RWPE1 (cell line): ENCODE measurements at regions not wholly inside any gene's neighbourhood (a gene's known extent, or its start where the extent isn't known, plus 50 kb on each side); places are given as distances from the start of the nearest gene placed in this dataset.

Experiments
- CTCF ChIA-PET: fragments of 350-600 bp; sonication (Branson Sonifier 250); formaldehyde crosslinking; extraction: SDS; loops from one replicate; lab custom pipeline; 2021; lab: Yijun Ruan, JAX
- POLR2A ChIA-PET: fragments of 400-600 bp; formaldehyde crosslinking; extraction: SDS; loops from one replicate; lab custom pipeline; 2020; ENCODE audit warnings: antibody characterized with exemption; ENCODE audit not compliant: low non-redundant PET; lab: Yijun Ruan, JAX
- DNase-seq: peaks from one replicate; pipeline ENCODE4 v3.0.0; 2012; ENCODE audit warnings: low spot score
- H3K27ac ChIP-seq: fragments of 450-650 bp; 2 replicates; pipeline ENCODE4 v1.5.1; 2017
- CTCF ChIP-seq: fragments of 450-650 bp; conservative IDR thresholded peaks from 2 replicates; pipeline ENCODE4 v1.5.1; 2017; ENCODE audit warnings: low read depth, mild to moderate bottlenecking

- POLR2A ChIA-PET = no interaction called here
- no peak for TF ChIP-seq CTCF
- no peak for DNase-seq
- H3K27ac ChIP-seq = no peak overlapping the region
- CTCF ChIA-PET = interaction anchor here (0.7 kb wide), 2 partner anchors 77 to 223 kb away, joined by 3 to 8 read pairs; no protein-coding TSS in a partner anchor
Measured at GRCh38 chr15:92323525-92323924, 70.2 kb upstream of the ST8SIA2 start.

- no peak for DNase-seq
- CTCF ChIA-PET = no interaction called here
- H3K27ac ChIP-seq = no peak overlapping the region
- POLR2A ChIA-PET = no interaction called here
- no peak for TF ChIP-seq CTCF
Measured at GRCh38 chr15:92324101-92324963, 69.3 kb upstream of the ST8SIA2 start.

- CTCF ChIA-PET = no interaction called here
- H3K27ac ChIP-seq = no peak overlapping the region
- POLR2A ChIA-PET = no interaction called here
- DNase-seq = no peak
- TF ChIP-seq CTCF = no peak
Measured at GRCh38 chr15:92326236-92326635, 67.4 kb upstream of the ST8SIA2 start.

GRCh38 chr15:92327033-92327432 lies 66.6 kb upstream of the ST8SIA2 start:
- DNase-seq = no peak
- no peak for TF ChIP-seq CTCF
- ChIA-PET POLR2A (no interaction called here), CTCF (interaction anchor here (0.6 to 0.7 kb wide), 2 partner anchors 83 to 473 kb away, joined by 3 read pairs; no protein-coding TSS in a partner anchor)
- H3K27ac ChIP-seq = no peak overlapping the region

- DNase-seq = no peak
- no peak overlapping the region for H3K27ac ChIP-seq
- POLR2A ChIA-PET = no interaction called here
- no peak for TF ChIP-seq CTCF
- CTCF ChIA-PET = no interaction called here
Measured at GRCh38 chr15:92328207-92328606, 65.5 kb upstream of the ST8SIA2 start.

- DNase-seq = no peak
- ChIA-PET CTCF (no interaction called here), POLR2A (no interaction called here)
- H3K27ac ChIP-seq = no peak overlapping the region
- TF ChIP-seq CTCF = no peak
Measured at GRCh38 chr15:92332125-92332899, 61.4 kb upstream of the ST8SIA2 start.
